SK-N-SH (cell line): ENCODE measurements at regions not wholly inside any gene's neighbourhood (a gene's known extent, or its start where the extent isn't known, plus 50 kb on each side); places are given as distances from the start of the nearest gene placed in this dataset.

Source experiments
- CTCF ChIP-seq: fragments of 200-600 bp; sonication (generic); IDR thresholded peaks from 2 replicates; pipeline ENCODE4 v1.6.1; 2017; ENCODE audit warnings: antibody characterized with exemption, mild to moderate bottlenecking, moderate library complexity
- EZH2phosphoT487 ChIP-seq: fragments of 200-600 bp; sonication (generic); IDR thresholded peaks from 2 replicates; pipeline ENCODE4 v1.6.1; 2017; ENCODE audit warnings: low read depth, mixed run types, mild to moderate bottlenecking, antibody characterized with exemption, moderate library complexity, borderline replicate concordance
- GABPA ChIP-seq: IDR thresholded peaks from 2 replicates; pipeline ENCODE4 v1.4.0; 2012; ENCODE audit warnings: low read depth, mild to moderate bottlenecking
- JUND ChIP-seq: IDR thresholded peaks from 2 replicates; pipeline ENCODE4 v1.4.0; 2012
- MAX ChIP-seq: IDR thresholded peaks from 2 replicates; pipeline ENCODE4 v1.4.0; 2012; ENCODE audit warnings: low read depth
- NRF1 ChIP-seq: IDR thresholded peaks from 2 replicates; pipeline ENCODE4 v1.6.1; 2012; ENCODE audit warnings: low read depth, mild to moderate bottlenecking, low read length
- POLR2AphosphoS5 ChIP-seq: IDR thresholded peaks from 2 replicates; pipeline ENCODE4 v1.6.1; 2012; ENCODE audit warnings: low read depth, low read length
- TCF12 ChIP-seq: IDR thresholded peaks from 2 replicates; pipeline ENCODE4 v1.4.0; 2012
- TEAD4 ChIP-seq: IDR thresholded peaks from 2 replicates; pipeline ENCODE4 v1.4.0; 2012; ENCODE audit warnings: mild to moderate bottlenecking, borderline replicate concordance; ENCODE audit not compliant: insufficient read depth
- ZBTB33 ChIP-seq: IDR thresholded peaks from 2 replicates; pipeline ENCODE4 v1.4.0; 2012; ENCODE audit warnings: low read depth, borderline replicate concordance

GRCh38 chr2:88903749-88904353, 212.4 kb downstream of the RPIA start:
- TF ChIP-seq CTCF (peak; percentile 71), TEAD4 (no peak), MAX (no peak), ZBTB33 (no peak), EZH2phosphoT487 (no peak), JUND (no peak), TCF12 (no peak), POLR2AphosphoS5 (no peak), GABPA (no peak), NRF1 (no peak)
